Activated T-cell treated with anti-CD3 and anti-CD28 coated beads for 4 hours (primary cell): ENCODE measurements at regions not wholly inside any gene's neighbourhood (a gene's known extent, or its start where the extent isn't known, plus 50 kb on each side); places are given as distances from the start of the nearest gene placed in this dataset.

Experiments
- DNase-seq: peaks from one replicate; pipeline ENCODE4 v3.0.0-alpha.2; 2020

DNA sequence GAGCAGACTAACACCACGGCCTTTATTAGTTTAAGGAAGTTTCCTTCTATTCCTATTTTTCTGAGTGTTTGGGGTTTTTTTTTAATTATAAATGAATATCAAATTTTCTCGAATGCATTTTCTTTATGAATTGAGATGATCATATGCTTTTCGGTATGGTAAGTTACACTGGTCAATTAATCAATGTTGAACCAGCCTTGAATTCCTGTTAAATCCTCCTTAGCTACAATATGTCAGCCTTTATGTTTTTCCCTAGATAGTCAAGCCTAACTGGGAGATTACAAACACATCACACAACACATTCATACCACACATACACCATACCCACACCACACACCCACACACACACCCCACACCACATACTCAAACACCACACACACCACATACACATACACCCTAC is 247.6 kb downstream of the BRD1 start:
- DNase-seq: no peak

DNA sequence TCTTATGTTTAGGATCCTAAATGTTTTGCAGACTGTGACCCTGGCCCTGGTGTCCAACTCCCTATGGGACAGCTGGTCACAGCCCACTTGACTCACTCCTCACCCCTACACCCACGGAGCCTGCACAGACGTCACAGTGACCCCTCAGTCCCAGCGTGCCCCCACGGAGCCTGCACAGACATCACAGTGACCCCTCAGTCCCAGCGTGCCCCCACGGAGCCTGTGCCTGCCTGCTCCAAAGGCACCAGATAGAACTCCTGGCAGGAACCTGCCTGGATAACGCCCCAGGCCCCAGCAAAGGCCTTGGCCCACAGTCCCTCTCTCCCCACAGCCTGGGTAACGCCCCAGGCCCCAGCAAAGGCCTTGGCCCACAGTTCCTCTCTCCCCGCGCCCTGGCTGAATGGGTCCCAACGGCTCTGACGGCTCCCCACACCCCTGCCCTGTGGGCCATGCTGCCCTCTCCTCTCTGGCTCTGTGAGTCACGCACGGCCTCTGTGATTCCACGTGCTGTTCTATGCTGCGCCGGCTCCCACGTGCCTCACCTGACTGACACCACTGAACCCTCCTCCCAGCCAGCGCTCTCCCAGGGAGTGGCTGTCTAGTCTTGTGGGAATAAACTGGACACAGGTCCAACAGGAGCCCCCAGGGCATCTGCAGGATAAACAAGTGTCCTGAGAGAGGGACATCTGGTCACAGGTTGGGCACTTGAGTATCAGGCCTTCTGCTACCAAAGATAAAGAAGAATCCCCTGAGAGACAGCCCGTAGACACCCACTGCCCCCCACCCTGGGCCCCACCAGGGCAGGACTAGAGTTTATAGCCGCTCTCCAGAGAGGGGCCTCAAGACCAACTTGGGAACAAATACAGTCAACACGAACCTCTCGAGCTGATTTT is 250.3 kb downstream of the BRD1 start:
- no peak for DNase-seq

DNA sequence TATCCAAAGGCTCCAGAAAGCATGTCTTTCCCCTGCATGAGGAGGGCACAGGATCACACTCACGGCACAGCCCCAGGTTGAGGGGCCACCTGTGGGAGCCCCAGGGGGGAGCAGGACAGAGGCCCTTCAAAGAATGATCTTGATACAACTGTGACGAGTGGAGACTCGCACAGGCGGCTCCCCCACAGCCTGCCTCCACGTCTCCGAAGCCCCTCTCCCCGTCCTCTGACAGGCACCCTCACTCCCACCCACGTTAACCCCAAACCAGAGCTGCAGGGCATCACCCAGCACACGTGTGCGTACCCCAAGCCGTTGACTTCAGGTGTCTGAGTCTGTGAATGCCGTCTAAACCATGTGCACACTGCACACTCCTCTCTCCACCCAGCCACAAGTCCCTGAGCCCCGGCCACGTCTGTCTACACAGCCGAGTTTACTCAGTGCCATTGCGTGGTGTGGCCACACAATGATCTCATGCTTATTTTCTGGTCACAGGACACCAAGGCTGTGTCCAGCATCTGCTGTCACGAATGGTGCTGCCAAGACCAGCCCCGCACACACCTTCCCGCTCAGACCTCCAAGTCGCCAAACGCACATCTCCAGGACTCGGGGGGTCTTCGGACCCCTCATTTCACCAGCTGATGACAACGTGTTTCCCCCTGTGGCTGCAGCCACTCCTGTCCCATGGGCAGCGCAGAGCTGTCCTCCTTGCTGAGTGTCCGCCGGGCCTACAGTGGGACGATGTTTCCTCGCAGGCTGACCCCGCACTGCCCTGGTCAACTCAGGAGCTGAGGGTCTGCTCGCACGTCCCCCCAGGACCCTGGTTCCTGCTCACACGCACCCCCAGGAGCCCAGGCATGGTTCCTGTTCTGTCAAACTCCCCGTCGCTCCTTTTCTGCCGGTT is 251.2 kb downstream of the BRD1 start:
- DNase-seq: no peak

DNA sequence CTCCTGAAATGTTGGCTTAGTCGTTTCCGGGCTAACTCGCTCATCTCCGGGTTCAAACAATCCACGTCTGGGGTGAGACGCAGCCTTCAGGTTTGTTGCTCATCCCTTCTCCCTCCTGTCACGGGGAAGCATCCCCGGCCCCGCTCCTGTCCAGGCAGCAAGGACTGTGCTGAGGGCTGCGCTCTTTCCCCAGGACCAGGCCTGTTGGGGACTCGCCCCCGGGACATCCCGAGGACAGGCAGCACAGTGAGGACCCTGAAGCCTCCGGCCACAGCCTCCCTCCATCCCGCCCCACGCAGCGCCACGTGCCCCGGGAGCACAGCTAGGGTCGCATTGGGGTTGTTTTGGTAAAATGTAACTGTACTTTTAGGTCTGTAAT is 252.0 kb downstream of the BRD1 start:
- no peak for DNase-seq

DNA sequence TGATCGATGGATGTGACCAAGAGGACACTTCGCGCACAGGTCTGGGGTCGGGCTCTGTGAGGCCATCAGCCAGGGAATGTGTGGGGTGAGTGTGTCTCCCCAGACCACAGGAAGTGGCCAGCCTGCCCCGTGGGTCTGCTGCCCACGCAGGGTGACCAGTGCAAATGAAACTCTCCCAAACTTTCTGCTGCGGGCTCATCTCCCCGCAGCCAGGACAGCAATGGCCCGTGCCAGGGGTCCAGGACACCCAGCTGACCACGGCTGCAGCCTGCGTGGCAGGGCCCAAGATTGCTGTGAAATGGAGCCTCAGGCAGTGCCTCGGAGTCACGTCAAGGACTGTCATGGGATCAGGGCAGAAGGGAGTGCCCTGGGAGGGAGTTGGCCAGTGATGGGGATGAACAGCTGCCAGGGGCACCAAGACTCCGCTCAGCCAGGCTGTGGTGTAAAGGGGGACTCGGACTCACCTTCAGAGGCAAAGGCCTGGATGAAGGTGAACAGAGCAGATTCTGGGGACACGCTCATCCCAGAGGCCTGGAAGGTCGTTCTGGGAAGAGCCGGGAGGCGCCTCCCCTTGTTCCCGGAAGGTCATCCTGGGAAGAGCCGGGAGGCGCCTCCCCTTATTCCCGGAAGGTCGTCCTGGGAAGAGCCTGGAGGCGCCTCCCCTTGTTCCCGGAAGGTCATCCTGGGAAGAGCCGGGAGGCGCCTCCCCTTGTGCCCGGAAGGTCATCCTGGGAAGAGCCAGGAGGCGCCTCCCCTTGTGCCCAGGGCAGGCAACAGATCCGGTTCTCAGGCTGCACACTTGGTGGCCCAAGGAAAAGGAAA is 252.6 kb downstream of the BRD1 start:
- no peak for DNase-seq

DNA sequence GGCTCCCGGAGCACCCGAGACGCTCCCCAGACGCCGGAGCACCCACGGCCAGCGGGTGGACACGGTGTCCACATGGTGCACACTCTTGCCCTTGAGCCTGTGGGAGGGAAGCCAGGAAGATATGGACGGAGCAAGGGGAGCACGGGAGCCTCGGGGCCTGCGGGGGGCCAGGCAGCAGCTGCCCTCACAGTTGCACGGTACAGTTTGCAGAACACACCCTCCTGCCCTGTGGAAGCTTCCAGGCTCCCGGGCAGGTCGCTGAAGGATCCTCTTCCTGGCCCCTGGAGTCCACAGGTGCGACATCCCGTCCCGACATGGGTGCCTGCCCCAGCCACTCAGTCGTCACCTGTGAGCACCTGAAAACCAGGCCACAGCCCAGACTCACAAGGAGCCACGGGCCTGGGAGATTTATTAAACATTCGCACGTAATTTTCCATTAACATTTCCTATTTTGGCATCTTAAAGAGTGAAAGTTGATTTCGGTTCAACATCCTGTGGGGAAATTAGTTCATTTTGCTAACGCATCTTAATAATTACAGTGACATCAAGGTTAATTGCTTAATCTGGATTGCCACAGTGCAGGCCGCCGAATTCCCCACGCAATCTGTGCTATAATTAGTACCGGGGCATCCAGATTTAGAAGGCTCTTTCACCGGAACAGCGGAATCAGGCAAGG is 253.3 kb downstream of the BRD1 start:
- no peak for DNase-seq

DNA sequence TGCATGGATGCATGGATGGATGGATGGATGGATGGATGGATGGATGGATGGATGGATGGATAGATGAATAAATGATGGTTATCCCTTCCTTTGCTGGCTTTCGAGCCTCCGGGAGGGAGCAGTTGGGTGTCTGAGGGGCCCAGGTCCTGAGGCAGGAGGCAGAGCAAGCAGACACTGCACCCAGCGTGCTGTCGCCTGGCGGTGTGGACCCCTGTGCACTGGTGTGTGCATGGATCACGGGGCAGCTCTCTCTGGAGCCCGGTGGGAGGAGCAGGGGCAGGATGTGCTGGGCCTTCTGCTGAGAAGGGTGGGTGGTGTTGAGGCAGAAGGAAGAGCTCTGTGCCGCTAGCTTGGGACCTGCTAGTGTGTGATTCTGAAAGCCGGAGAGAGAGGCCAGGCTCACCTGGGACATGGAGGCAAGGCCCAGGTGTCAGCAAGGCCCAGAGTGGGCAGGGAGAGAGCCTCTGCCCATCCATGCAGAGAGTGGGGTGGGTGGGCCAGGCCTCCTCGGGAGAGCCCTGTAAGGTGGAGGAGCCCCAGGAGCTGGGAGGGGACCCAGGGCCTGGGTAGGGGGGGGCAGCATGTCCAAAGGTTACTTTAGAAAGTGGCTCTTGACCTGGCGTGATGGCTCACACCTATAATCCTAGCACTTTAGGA is 254.4 kb downstream of the BRD1 start:
- DNase-seq: no peak

DNA sequence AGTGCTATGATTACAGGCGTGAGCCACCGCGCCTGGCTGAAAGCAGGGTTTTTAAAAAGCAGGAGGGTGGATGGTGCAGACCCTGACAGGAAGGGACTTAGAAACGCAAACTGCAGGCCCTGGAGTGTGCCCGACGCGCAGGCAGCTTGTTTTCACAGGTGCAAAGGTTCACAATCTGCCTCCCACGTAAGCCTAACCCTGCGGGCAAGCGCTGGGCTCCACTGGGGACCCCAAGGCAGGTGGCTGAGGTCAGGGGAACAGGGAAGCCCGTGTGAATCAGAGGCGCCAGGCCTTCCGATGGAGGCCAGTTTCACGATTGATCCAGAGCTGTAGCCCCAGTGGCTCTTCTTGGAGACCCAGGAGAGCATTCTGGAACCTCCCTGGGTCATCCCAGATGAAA is 256.3 kb downstream of the BRD1 start:
- no peak for DNase-seq

DNA sequence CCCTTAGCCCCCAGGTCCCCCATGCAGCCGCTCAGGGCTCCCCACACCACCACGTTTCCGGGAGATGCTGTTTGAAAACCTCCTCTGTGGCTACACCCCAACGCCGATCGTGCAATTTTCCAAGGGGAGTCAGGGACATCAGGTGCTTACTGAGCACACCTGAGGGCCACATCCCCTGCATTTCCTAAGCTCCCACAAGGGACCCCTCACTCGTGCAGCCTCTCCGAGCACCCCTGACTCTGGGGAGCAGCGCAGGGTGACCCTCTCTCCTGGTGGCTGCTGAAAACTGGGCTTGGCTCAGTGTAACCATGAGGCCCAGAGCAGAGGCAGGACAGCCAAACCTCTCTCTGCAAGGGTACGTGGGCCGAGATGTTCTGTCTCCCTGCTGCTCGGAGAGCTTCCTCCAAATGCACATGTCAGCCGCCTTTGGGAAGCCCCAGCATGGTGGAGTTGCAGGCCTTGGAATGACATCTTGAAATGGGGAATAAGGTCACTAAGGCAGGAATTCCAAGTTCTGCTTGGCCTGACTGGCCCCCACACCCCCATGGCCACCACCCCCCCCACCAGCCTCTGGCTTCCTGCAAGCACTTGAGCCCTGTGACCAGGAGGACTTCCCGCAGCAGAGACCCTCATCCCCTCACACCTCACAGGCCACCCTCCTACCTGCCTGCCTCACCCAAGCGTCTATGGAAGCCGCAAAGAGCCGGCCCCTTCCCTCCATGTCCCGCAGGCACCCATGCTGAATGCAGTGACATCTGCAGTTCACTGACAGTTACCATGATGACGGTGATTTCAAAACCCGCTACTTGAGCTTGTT is 257.4 kb downstream of the BRD1 start:
- no peak for DNase-seq

DNA sequence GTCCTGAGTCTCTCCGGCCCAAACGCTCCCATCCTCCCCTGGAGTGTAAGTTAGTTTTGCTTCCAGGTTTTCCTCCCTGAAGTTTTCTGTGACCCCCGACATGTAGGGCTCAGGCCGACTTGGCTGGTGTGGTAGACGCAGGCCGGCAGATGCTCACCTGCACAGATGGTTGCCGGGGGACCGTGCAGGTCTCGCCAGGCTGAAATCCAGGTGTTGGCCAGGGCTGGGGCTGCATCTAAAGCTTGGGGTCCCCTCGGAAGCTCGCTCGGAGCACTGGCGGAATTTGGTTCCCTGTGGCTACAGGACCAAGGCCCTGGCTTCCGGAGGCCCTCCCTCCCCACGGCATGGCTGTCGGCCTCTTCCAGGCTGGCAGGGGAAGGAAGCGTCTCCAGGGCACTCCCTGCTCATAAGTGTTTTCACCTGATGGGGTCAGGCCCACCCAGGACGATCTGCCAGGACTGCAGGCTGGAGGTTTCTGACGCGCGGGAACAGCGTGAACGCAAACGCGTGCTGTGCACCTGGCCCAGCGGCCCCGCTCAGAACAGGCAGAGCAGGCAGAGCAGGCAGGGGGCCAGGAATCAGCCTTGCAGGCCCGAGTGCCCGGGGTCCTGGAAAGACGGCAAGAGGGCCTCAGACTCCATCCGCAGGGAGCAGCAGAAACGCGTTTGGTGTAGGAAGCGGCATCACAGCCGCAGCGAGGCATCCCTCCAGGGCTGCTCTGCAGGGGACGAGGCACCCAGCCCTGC is 258.2 kb downstream of the BRD1 start:
- DNase-seq: no peak

DNA sequence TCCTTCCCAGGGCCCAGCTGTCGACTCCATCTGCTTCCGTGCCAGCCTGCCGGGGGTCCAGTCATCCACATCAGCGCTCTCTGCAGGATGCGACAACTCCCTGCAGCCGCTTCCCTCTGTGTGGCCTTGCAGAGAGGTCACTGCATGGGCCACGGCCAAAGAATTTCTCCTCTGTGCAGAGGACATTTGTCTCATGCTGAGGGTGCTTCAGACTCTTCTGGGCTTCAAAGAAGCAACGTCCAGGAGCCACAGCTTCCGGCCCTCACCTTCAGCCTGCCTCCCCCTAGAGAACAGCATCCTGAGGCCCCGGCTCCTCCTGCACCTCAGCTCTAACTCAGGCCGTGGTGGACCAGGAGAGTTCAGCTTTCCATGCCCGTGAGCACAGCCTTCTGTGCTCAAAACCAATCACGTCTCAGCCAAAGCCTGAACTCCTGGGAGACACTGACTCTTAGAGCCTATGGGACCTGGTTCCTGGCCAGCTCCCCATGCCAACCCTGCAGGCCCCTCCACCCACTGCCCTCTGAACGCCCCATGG is 258.9 kb downstream of the BRD1 start:
- no peak for DNase-seq

DNA sequence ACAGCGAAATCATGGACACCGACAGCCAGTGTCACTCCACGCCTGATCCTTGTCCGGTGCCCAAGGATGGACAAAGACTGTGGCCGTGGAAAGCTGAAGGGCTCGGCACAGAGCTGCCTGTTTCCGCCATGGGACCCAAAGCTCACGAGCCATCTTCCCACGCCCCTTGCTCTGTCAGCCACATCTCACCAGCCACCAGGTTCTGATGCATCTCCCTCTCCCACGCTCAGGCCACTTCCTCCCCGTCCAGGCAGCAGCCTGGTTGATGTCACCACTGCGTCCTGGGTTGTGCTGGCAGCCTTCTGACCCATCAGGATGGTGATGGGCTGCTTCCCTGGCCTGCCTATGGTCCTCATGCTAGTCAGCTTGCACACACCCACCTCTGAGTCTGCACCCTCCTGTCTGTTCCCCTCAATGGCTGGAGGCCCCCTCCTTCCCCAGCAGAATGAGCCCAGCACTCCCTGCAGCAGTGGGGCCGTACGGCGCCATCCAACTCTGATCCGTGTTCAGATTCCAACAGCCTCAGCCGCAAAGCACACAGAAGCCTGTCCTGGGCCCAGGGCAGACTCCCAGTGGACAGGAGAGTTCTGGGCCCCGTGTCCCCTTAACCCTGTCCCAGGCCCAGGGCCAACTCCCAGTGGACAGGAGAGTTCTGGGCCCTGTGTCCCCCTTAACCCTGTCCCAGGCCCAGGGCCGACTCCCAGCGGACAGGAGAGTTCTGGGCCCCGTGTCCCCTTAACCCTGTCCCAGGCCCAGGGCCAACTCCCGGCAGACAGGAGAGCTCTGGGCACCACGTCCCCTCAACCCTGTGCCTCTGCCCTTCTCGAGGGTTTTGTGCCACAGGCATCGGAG is 259.5 kb downstream of the BRD1 start:
- no peak for DNase-seq

DNA sequence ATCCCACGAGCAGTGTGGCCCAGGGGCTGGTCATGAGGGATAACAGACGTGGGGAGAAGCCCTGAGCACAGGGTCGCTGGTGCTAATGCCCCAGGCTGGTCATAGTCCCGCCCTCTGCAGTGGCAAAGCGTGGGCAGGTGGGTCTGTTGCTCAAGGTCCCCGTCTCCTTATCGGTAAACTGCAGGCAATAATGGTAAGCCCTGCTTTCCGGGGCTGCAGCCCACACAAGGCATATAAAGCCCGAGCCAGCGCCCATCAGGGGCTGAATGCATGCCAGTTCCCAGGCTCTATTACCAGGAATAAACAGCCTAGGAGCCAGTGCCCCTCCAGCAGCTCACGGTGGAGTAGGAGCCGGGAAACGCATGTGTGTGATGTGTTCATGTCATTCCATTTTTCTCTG is 261.0 kb downstream of the BRD1 start:
- no peak for DNase-seq

DNA sequence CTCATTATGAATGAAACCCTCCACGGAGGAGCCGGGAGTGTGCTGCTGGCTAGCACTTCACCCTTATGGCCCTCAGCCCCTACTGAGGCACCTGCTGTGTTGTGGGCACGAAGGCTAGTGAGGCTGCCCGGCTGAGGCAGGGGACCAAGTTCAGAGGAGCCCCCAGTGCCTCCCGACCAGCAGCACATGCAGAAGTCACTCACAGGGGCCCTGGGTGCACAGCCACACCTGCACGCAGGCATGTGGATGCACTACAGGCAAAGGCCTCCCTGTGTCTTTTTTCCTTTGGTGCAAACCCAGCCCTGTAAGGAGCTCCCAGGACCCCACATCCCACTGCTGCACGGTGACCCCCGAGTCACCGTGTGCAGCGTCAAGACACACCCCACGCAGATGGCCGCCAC is 261.5 kb downstream of the BRD1 start:
- DNase-seq: no peak

DNA sequence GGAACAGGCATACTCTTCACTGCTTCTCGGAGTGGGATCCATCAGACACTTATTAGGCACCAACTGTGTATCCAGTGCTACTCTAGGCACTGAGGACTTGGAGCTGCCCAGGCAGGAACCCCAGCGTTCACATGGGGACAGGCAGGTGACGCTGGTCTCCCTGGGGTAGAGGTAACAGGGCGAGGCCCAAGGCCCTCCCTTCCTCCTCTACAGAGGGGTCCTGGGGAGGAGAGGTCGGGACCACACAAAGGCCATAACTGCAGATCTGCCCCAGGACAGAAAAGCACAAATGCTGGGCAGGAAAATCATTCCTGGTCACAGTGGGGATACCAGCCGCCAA is 262.2 kb downstream of the BRD1 start:
- DNase-seq: no peak

DNA sequence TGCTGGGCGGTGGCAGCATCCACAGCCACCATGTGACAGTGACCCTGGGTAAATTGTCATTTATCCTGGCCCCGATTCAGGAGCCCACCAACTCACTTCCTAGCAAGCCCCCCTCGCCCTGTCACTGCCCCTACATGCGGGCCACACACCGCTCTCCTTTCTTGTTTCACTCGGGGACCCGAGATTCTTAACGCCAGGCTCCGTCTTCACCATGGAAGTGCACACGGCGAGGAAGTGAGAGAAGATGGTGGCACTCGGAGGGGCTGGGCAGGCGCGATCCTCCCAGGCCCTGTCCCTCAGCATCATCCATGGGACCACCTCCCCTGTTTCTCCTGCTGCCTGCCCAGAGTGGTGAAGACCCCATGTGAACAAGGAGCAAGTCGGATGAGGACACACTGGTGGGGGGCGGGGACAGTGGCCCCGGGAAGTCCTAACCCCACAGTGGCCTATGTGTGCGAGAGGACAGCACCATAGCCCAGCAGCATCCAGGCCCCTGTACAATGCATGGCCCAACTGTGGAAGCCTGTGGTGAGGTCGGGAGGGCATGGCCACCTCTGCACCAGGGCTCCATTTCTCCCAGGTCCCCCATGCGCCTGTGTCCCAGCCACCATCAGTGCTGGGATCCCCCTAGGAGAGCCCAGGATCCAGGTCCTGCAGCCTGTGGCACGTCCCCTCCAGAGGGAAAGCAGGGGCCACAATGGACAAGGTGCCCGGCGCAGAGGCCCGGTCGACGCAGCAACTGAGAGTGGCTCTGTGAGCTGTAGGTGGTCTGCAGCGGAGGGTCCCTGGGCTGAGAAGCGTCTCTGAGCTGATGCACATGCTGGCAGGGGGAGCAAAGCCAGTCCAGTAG is 262.8 kb downstream of the BRD1 start:
- no peak for DNase-seq

DNA sequence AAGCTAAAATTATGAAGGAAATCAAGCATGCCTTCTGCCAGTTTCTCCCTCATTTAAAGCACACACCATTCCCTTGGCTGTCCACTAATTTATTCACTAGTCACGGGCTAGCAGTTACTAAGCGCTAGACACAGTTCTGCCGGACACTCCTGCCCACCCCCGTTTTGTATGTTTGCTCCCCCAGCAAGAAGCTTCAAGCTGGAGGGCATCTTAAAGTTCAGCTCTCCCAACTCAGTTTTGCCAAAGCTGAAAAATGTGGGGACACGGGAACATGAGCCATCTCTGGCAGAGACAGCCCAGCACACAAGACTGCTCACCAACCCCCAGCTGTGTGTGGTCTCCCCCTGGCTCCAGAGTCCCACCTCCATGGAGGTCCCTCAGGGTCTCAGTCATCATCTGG is 263.6 kb downstream of the BRD1 start:
- DNase-seq: no peak

DNA sequence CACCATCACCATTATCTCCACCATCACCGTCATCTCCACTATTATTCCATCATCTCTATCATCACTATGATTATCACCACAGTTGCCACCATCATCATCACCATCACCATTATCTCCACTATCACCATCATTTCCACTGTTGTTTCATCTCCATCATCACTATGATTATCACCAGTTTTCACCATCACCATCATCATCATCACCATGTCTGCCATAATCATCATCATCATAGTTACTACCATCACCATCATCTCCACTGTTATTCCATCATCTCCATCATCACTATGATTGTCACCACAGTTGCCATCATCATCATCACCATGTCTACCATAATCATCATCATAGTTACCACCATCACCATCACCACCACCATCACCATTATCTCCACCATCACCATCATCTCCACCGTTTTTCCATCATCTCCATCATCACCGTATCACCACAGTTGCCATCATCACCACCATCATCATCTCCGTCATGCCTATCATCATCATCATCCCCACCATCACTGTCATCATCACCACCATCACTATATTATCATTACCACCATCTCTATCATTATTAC is 264.9 kb downstream of the BRD1 start:
- no peak for DNase-seq
